GM12892 (cell line): ENCODE measurements at regions not wholly inside any gene's neighbourhood (a gene's known extent, or its start where the extent isn't known, plus 50 kb on each side); places are given as distances from the start of the nearest gene placed in this dataset.

Experiments
- POLR2A ChIP-seq: IDR thresholded peaks from 2 replicates; pipeline ENCODE4 v1.6.1; 2011; ENCODE audit warnings: low read depth, low read length, control low read depth
- POLR2AphosphoS5 ChIP-seq: IDR thresholded peaks from 2 replicates; pipeline ENCODE4 v1.6.1; 2011; ENCODE audit warnings: low read depth, low read length, control low read depth
- TAF1 ChIP-seq: IDR thresholded peaks from 2 replicates; pipeline ENCODE4 v1.6.1; 2011; ENCODE audit warnings: low read depth, mild to moderate bottlenecking, control low read depth, low read length, borderline replicate concordance

- no peak for TF ChIP-seq POLR2A
- TF ChIP-seq POLR2AphosphoS5: no peak
- TF ChIP-seq TAF1: no peak
Measured at GRCh38 chr5:40412771-40413170, 266.9 kb upstream of the PTGER4 start.
